T-helper 17 cell (primary cell): ENCODE measurements at regions not wholly inside any gene's neighbourhood (a gene's known extent, or its start where the extent isn't known, plus 50 kb on each side); places are given as distances from the start of the nearest gene placed in this dataset.

Experiments
- ATAC-seq: fragments of 150-1000 bp; cut with Tn5 transposase; 2 replicates; pipeline ENCODE4 v1.10.0; 2021; ENCODE audit warnings: mild to moderate bottlenecking, moderate library complexity
- DNase-seq, 3 donors: peaks; one replicate each; pipeline versions ENCODE4 v3.0.0 to v3.0.0-alpha.2; 2020 to 2021
- H3K9me3 ChIP-seq: one replicate; pipeline ENCODE4 v1.7.0; 2013; ENCODE audit warnings: low read length, mild to moderate bottlenecking; ENCODE audit not compliant: control insufficient read depth, poor library complexity, severe bottlenecking
- H3K27ac Mint-ChIP-seq: one replicate; pipeline ENCODE4 v1.8.0; 2022; ENCODE audit warnings: mild to moderate bottlenecking, moderate library complexity, mixed read lengths
- H3K27me3 Mint-ChIP-seq: one replicate; pipeline ENCODE4 v1.8.0; 2022; ENCODE audit warnings: mixed read lengths
- H3K36me3 Mint-ChIP-seq: one replicate; pipeline ENCODE4 v1.8.0; 2022; ENCODE audit warnings: low read depth, mixed read lengths
- H3K4me1 Mint-ChIP-seq: one replicate; pipeline ENCODE4 v1.8.0; 2022; ENCODE audit warnings: mild to moderate bottlenecking, mixed read lengths
- H3K4me3 Mint-ChIP-seq: one replicate; pipeline ENCODE4 v1.8.0; 2022; ENCODE audit warnings: mild to moderate bottlenecking, moderate library complexity, mixed read lengths

- Mint-ChIP-seq H3K4me3 (no peak overlapping the region), H3K4me1 (no peaks in the 10 kb centered on the region), H3K36me3 (no peaks in the 10 kb centered on the region), H3K27me3 (no peaks in the 10 kb centered on the region), H3K27ac (no peak overlapping the region)
- ATAC-seq (no peak), DNase-seq (no peak)
- no peaks in the 10 kb centered on the region for H3K9me3 ChIP-seq
These were observed 112.6 kb upstream of the LUZP2 start for GRCh38 chr11:24384240-24384639.

GRCh38 chr11:24386546-24387397 lies 110.1 kb upstream of the LUZP2 start:
- DNase-seq (no peak), ATAC-seq (no peak)
- no peaks in the 10 kb centered on the region for H3K9me3 ChIP-seq
- H3K27me3 Mint-ChIP-seq: no peaks in the 10 kb centered on the region
- no peaks in the 10 kb centered on the region for H3K4me1 Mint-ChIP-seq
- no peak overlapping the region for H3K27ac Mint-ChIP-seq
- no peak overlapping the region for H3K4me3 Mint-ChIP-seq
- H3K36me3 Mint-ChIP-seq: no peaks in the 10 kb centered on the region

- H3K27me3 Mint-ChIP-seq: no peaks in the 10 kb centered on the region
- no peaks in the 10 kb centered on the region for H3K4me1 Mint-ChIP-seq
- no peaks in the 10 kb centered on the region for H3K36me3 Mint-ChIP-seq
- DNase-seq (no peak), ATAC-seq (no peak)
- no peak overlapping the region for H3K4me3 Mint-ChIP-seq
- H3K27ac Mint-ChIP-seq: no peak overlapping the region
- no peaks in the 10 kb centered on the region for H3K9me3 ChIP-seq
These were observed 107.3 kb upstream of the LUZP2 start for GRCh38 chr11:24389575-24389974.

GRCh38 chr11:24390016-24390415 lies 106.8 kb upstream of the LUZP2 start:
- Mint-ChIP-seq H3K27me3 (no peaks in the 10 kb centered on the region), H3K4me1 (no peaks in the 10 kb centered on the region), H3K36me3 (no peaks in the 10 kb centered on the region), H3K4me3 (no peak overlapping the region), H3K27ac (no peak overlapping the region)
- no peaks in the 10 kb centered on the region for H3K9me3 ChIP-seq
- ATAC-seq: no peak
- no peak for DNase-seq

- Mint-ChIP-seq H3K4me1 (no peaks in the 10 kb centered on the region), H3K36me3 (no peaks in the 10 kb centered on the region), H3K27ac (no peak overlapping the region), H3K4me3 (no peak overlapping the region), H3K27me3 (no peaks in the 10 kb centered on the region)
- ATAC-seq (no peak), DNase-seq (no peak)
- no peaks in the 10 kb centered on the region for H3K9me3 ChIP-seq
These were observed 106.1 kb upstream of the LUZP2 start for GRCh38 chr11:24390762-24391161.

GRCh38 chr11:24391167-24391566 lies 105.7 kb upstream of the LUZP2 start:
- Mint-ChIP-seq H3K27me3 (no peaks in the 10 kb centered on the region), H3K36me3 (no peaks in the 10 kb centered on the region), H3K4me1 (no peaks in the 10 kb centered on the region), H3K4me3 (no peak overlapping the region), H3K27ac (no peak overlapping the region)
- H3K9me3 ChIP-seq: no peaks in the 10 kb centered on the region
- DNase-seq (no peak), ATAC-seq (no peak)

- Mint-ChIP-seq H3K4me1 (no peaks in the 10 kb centered on the region), H3K36me3 (no peaks in the 10 kb centered on the region), H3K27me3 (no peaks in the 10 kb centered on the region), H3K27ac (no peak overlapping the region), H3K4me3 (no peak overlapping the region)
- DNase-seq: no peak
- no peak for ATAC-seq
- no peaks in the 10 kb centered on the region for H3K9me3 ChIP-seq
These were observed 96.7 kb upstream of the LUZP2 start for GRCh38 chr11:24400059-24400665.

- Mint-ChIP-seq H3K4me1 (no peaks in the 10 kb centered on the region), H3K27me3 (no peaks in the 10 kb centered on the region), H3K36me3 (no peaks in the 10 kb centered on the region), H3K4me3 (no peak overlapping the region), H3K27ac (no peak overlapping the region)
- no peaks in the 10 kb centered on the region for H3K9me3 ChIP-seq
- DNase-seq (no peak), ATAC-seq (no peak)
These were observed 90.5 kb upstream of the LUZP2 start for GRCh38 chr11:24406389-24406788.

- ATAC-seq: no peak
- Mint-ChIP-seq H3K4me3 (no peak overlapping the region), H3K36me3 (no peaks in the 10 kb centered on the region)
These were observed 89.9 kb upstream of the LUZP2 start for GRCh38 chr11:24406980-24407379.

GRCh38 chr11:24407733-24408132 lies 89.1 kb upstream of the LUZP2 start:
- Mint-ChIP-seq H3K4me1 (no peaks in the 10 kb centered on the region), H3K4me3 (no peak overlapping the region), H3K36me3 (no peaks in the 10 kb centered on the region), H3K27ac (no peak overlapping the region), H3K27me3 (no peaks in the 10 kb centered on the region)
- no peaks in the 10 kb centered on the region for H3K9me3 ChIP-seq
- DNase-seq: no peak
- no peak for ATAC-seq

More at GRCh38 chr11:24406980-24407379, 89.9 kb upstream of the LUZP2 start:
- Mint-ChIP-seq H3K27me3 (no peaks in the 10 kb centered on the region), H3K27ac (no peak overlapping the region), H3K4me1 (no peaks in the 10 kb centered on the region)
- H3K9me3 ChIP-seq: no peaks in the 10 kb centered on the region
- DNase-seq: no peak

GRCh38 chr11:24408202-24408601 lies 88.7 kb upstream of the LUZP2 start:
- no peak for ATAC-seq

GRCh38 chr11:24411791-24412190 lies 85.1 kb upstream of the LUZP2 start:
- Mint-ChIP-seq H3K4me1 (no peaks in the 10 kb centered on the region), H3K27ac (no peak overlapping the region), H3K36me3 (no peaks in the 10 kb centered on the region), H3K27me3 (no peaks in the 10 kb centered on the region), H3K4me3 (no peak overlapping the region)
- no peaks in the 10 kb centered on the region for H3K9me3 ChIP-seq
- DNase-seq (no peak), ATAC-seq (no peak)

More at GRCh38 chr11:24408202-24408601, 88.7 kb upstream of the LUZP2 start:
- Mint-ChIP-seq H3K27me3 (no peaks in the 10 kb centered on the region), H3K27ac (no peak overlapping the region), H3K4me3 (no peak overlapping the region), H3K4me1 (no peaks in the 10 kb centered on the region), H3K36me3 (no peaks in the 10 kb centered on the region)
- H3K9me3 ChIP-seq: no peaks in the 10 kb centered on the region
- no peak for DNase-seq

- ATAC-seq: no peak
- Mint-ChIP-seq H3K27me3 (no peaks in the 10 kb centered on the region), H3K4me1 (no peaks in the 10 kb centered on the region), H3K27ac (no peak overlapping the region), H3K36me3 (no peaks in the 10 kb centered on the region), H3K4me3 (no peak overlapping the region)
- H3K9me3 ChIP-seq: no peaks in the 10 kb centered on the region
- DNase-seq: no peak
These were observed 84.1 kb upstream of the LUZP2 start for GRCh38 chr11:24412722-24413121.

GRCh38 chr11:24413391-24413790 lies 83.5 kb upstream of the LUZP2 start:
- Mint-ChIP-seq H3K4me3 (no peak overlapping the region), H3K27me3 (no peaks in the 10 kb centered on the region), H3K36me3 (no peaks in the 10 kb centered on the region), H3K27ac (no peak overlapping the region), H3K4me1 (no peaks in the 10 kb centered on the region)
- DNase-seq: no peak
- ATAC-seq: no peak
- no peaks in the 10 kb centered on the region for H3K9me3 ChIP-seq
